ENCODE measurements at regions not wholly inside any gene's neighbourhood (a gene's known extent, or its start where the extent isn't known, plus 50 kb on each side); places are given as distances from the start of the nearest gene placed in this dataset.
"Not testable (repeated sequence)": the region's sequence is repeated elsewhere in the genome, so short reads cannot be mapped to it uniquely, and the experiment has no call there.

DNA sequence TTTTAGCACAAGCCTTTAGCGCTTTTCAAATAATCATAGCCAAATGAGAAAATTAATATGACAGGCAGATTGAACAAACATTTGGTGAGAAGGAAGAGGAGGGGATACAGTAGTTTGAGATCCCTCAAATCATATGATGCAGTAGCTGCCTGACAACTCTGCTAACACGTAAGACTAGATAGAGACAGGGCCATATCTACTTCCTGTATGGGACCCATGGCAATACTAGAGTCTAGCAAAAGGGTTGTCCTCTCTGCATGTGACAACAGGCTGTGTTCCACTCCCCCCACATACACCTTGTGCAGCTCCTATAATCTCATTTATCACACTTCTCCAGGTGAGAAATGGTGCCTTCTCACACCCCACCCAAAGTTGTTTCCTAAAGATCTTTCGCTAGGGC is 106.3 kb upstream of the NBPF26 start:
- DNase-seq (ENCODE audit: low read depth), result not testable (repeated sequence)

GRCh38 chr1:120619867-120620692 is 103.7 kb upstream of the NBPF26 start:
- not testable (repeated sequence) for DNase-seq (ENCODE audit: low read depth)

DNA sequence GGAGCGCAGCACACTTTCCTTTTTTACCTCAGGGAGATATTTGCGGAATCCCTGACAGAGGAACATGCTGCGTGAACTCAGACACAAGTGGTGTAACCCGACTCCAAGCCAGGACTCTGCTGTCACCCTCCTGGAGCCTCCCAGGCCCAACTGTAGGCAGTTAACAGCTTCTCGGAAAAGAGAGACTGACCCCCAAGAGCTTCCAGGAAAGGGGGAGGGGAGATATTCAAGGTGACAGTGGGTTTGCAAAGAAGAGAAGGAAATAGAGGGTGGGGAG is 103.1 kb upstream of the NBPF26 start:
- DNase-seq (ENCODE audit: low read depth), result not testable (repeated sequence)

DNA sequence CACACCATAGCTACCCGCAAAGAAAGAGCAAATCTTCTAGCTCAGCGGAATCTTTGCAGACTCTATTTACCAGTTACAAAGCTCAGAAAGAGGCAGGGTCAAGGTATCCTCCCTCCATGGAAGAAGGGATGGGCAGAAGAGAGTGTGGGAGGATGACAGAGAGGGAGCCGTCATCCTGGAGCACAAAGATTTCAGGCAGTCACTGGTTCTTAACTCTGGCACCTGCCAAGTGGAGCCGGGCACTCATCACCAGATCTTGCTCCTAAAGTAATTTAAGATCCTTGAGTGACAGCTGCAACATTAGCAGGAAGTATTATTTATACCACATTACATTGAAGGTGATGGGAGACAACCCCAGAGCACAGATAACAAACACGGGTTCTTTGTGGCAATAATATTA is 102.5 kb upstream of the NBPF26 start:
- not testable (repeated sequence) for DNase-seq (ENCODE audit: low read depth)

- DNase-seq (ENCODE audit: low read depth), result not testable (repeated sequence)
Observed at GRCh38 chr1:120623539-120623938, 100.2 kb upstream of the NBPF26 start.

GRCh38 chr1:120624565-120625064 is 99.1 kb upstream of the NBPF26 start:
- DNase-seq (ENCODE audit: low read depth), result not testable (repeated sequence)

DNA sequence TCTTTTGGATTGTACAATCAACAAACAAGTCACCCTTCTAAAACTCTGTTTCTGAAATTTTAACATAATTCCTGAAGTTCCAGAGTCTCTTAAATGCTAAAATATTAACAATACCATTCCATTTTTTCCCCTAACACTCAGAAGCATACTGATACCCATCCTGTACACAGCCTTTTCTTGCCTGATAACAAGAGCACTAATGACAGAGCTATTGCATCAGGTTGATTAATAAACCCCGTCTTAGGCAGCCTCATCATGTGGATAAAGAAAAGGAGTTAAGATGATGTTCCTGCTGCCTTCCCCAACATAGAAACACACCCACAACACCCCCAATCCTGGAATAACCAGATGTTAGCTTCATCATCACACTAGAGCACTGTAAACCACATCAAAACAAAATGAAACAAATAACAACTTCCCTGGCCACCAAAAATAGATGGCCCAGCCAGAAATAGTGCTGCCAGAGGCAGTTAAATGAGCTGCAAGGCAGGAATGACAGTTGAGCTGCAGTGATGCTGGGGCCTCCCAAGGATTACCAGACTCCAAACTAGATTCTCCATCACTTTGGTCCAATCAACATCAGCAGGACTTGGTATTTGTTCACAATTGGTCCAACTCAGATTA is 93.8 kb upstream of the NBPF26 start:
- not testable (repeated sequence) for DNase-seq (ENCODE audit: low read depth)

DNA sequence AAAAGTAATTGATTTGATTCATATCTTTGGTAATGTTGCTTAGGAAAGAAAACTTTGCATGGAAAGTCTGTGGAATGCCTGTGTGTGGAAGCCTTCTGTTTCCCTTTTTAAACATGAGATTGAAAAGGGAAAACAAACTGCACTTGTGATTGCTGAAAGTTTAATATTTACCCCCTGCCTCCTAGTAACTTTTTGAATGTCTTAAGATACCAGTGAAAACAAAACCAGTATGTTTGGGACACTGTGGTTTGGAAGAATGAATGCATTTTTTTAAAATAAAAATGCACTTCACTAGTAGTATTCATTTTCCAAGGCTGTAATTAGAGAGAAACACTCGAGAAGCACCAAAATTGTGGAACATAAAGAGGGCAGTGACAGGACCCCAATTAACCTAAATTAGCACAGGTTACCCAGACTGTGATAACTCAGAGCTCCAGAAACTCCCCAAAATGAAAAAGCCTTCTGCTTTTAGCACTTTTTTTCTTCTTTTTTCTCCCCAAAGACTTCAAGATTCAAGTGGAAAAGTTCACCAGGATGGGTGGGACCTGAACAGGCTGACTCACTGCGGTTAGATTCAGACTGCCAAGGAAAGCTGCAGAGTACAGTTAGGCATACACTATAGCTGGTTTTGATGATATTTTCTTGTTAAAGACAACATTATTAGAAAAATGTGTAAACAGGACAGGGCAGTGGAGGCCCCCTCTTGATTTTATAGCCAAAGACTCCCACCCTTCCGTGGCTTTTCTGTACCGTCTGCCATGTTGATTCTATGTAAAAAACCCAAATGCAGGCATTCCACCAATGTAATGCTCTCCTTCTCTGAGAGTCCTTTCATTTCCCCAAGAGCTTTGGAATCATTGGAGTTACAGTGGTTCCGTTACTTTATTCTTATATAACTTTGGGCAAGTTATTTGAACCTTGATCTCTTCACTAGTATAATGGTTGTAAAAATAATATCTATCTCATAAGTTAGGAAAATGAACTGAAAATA is 88.6 kb upstream of the NBPF26 start:
- DNase-seq (ENCODE audit: low read depth), result not testable (repeated sequence)

DNA sequence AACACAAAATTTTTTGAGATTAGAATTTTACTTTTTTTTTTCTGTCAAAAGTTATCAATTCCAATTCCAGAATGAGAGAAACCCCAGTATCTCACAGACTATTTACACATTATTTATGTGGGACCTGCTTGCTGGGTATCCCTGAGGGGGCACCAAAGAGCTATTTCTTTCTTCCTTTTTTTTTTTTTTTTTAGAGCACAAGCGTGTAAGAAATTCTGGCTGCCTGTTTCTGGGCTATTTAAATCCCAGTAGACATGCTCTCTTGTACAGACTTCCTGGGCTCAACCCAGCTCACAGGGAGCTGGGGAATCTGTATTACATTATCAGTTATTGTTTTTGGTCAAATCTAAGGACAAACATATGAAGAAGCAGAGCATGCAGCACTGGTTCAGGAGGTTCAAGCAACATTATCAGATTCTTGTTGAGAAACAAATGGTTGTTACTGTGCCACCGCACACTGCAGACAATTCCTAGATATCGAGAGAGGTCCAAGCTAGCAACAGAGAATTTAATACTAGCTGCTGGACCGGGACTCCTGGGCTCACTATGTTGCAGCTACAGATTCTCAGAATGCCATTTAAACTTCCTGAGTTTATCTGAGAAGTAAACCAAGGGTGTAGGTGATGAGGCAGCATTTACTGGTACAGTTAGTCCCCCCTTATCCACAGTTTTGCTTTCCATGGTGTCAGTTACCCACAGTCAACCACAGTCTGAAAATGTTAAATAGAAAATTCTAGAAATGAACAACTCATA is 83.3 kb upstream of the NBPF26 start:
- DNase-seq (ENCODE audit: low read depth), result not testable (repeated sequence)

DNA sequence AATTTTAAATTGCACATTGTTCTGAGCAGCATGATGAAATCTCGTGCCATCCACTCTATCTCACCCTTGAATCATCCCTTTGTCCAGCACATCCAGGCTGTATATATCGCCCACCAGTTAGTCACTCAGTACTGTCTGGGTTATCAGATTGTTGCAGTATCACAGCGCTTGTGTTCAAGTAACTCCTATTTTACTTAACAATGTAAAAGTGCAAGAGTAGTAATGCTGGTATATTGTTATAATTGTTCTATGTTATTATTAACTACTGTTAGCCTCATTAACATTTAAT is 82.8 kb upstream of the NBPF26 start:
- DNase-seq (ENCODE audit: low read depth), result not testable (repeated sequence)

GRCh38 chr1:120647182-120647581 is 76.6 kb upstream of the NBPF26 start:
- not testable (repeated sequence) for DNase-seq (ENCODE audit: low read depth)

GRCh38 chr1:120648915-120649623 is 74.7 kb upstream of the NBPF26 start:
- DNase-seq (ENCODE audit: low read depth), result not testable (repeated sequence)

DNA sequence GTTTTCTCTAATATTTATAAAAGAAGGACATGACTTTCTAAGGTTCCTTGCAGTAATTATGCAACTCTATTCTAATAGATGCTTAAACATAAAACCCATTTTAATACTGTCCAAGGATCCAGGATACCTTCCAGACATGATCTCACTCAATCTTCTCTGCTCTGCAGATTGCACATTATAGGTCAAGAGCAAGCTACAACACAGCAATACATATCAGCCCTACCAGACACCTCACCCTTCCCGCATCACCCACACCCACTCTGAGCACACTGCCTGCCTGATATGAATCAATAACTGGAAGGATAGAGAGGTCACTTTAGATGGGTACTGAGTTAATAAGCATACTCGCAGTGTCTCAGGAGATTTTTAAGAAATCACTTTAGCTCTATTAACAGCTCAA is 74.0 kb upstream of the NBPF26 start:
- not testable (repeated sequence) for DNase-seq (ENCODE audit: low read depth)

GRCh38 chr1:120654114-120654513 is 69.6 kb upstream of the NBPF26 start:
- DNase-seq (ENCODE audit: low read depth), result not testable (repeated sequence)

GRCh38 chr1:120655394-120655793 is 68.4 kb upstream of the NBPF26 start:
- DNase-seq (ENCODE audit: low read depth), result not testable (repeated sequence)

DNA sequence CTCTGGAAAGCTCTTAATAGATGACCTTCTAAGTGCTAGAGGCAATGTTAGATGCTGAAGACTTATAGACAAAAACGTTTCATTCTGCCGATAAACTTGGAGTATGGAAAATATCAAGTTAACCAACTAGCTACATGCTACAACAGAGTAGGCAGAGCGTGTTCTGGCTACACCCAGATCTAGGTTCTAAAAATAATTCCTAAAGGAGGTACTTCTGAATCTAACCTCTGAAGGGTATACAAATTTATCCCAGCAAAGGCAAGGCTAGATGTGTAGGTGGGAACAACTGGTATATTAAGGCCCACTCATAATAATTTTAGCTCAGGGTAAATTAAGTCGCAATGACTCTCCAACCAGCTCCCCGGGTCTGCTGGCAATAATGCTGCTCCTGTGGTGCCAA is 67.6 kb upstream of the NBPF26 start:
- not testable (repeated sequence) for DNase-seq (ENCODE audit: low read depth)

- DNase-seq (ENCODE audit: low read depth), result not testable (repeated sequence)
Observed at GRCh38 chr1:120657804-120658203, 65.9 kb upstream of the NBPF26 start.

DNA sequence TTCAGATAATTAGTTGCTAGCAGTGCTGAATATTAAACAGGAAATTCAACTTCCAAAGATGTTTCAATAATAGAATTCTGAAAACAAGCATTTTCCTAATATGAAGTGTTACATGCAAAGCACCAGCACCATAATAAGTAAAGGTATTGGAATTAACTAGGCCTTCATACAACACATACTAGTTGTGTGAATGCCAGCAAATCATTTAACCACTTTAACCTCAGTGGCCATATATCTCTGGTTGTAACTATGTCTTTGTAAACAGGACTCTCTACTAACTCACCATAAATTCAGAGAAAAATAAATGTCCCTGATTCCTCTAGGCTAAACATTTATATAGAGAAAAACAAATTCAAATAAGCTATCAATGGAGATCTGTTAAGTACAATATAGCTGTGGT is 65.1 kb upstream of the NBPF26 start:
- not testable (repeated sequence) for DNase-seq (ENCODE audit: low read depth)

- not testable (repeated sequence) for DNase-seq (ENCODE audit: low read depth)
Observed at GRCh38 chr1:120659133-120659532, 64.6 kb upstream of the NBPF26 start.

GRCh38 chr1:120664376-120665249 is 59.1 kb upstream of the NBPF26 start:
- DNase-seq (ENCODE audit: low read depth), result not testable (repeated sequence)
